ENCODE measurements at regions not wholly inside any gene's neighbourhood (a gene's known extent, or its start where the extent isn't known, plus 50 kb on each side); places are given as distances from the start of the nearest gene placed in this dataset.

- DNase-seq (ENCODE audit: low read depth): no peak
Measured at GRCh38 chr21:31500071-31500470, 156.0 kb upstream of the TIAM1 start.

GRCh38 chr21:31498985-31499384 lies 154.9 kb upstream of the TIAM1 start:
- no peak for DNase-seq (ENCODE audit: low read depth)

- no peak for DNase-seq (ENCODE audit: low read depth)
Measured at GRCh38 chr21:31497914-31498313, 153.9 kb upstream of the TIAM1 start.

GRCh38 chr21:31493350-31493880 lies 149.4 kb upstream of the TIAM1 start:
- DNase-seq (ENCODE audit: low read depth): no peak

- no peak for DNase-seq (ENCODE audit: low read depth)
Measured at GRCh38 chr21:31491617-31492016, 147.6 kb upstream of the TIAM1 start.

- DNase-seq (ENCODE audit: low read depth): no peak
Measured at GRCh38 chr21:31490443-31490842, 146.4 kb upstream of the TIAM1 start.

GRCh38 chr21:31489726-31490125 lies 145.7 kb upstream of the TIAM1 start:
- DNase-seq (ENCODE audit: low read depth): no peak

GRCh38 chr21:31489014-31489413 lies 145.0 kb upstream of the TIAM1 start:
- no peak for DNase-seq (ENCODE audit: low read depth)

- no peak for DNase-seq (ENCODE audit: low read depth)
Measured at GRCh38 chr21:31484219-31484618, 140.2 kb upstream of the TIAM1 start.

- no peak for DNase-seq (ENCODE audit: low read depth)
Measured at GRCh38 chr21:31483146-31483545, 139.1 kb upstream of the TIAM1 start.

- no peak for DNase-seq (ENCODE audit: low read depth)
Measured at GRCh38 chr21:31482460-31482859, 138.4 kb upstream of the TIAM1 start.

GRCh38 chr21:31480228-31480627 lies 136.2 kb upstream of the TIAM1 start:
- no peak for DNase-seq (ENCODE audit: low read depth)

- DNase-seq (ENCODE audit: low read depth): no peak
Measured at GRCh38 chr21:31479714-31480113, 135.7 kb upstream of the TIAM1 start.

GRCh38 chr21:31479222-31479621 lies 135.2 kb upstream of the TIAM1 start:
- no peak for DNase-seq (ENCODE audit: low read depth)

GRCh38 chr21:31476263-31477022 lies 132.4 kb upstream of the TIAM1 start:
- DNase-seq (ENCODE audit: low read depth): no peak

GRCh38 chr21:31475223-31475622 lies 131.2 kb upstream of the TIAM1 start:
- DNase-seq (ENCODE audit: low read depth): no peak

- DNase-seq (ENCODE audit: low read depth): no peak
Measured at GRCh38 chr21:31473685-31474345, 129.8 kb upstream of the TIAM1 start.

- no peak for DNase-seq (ENCODE audit: low read depth)
Measured at GRCh38 chr21:31471865-31472264, 127.8 kb upstream of the TIAM1 start.

GRCh38 chr21:31470896-31471694 lies 127.0 kb upstream of the TIAM1 start:
- no peak for DNase-seq (ENCODE audit: low read depth)

GRCh38 chr21:31460980-31461379 lies 116.9 kb upstream of the TIAM1 start:
- DNase-seq (ENCODE audit: low read depth): no peak

- no peak for DNase-seq (ENCODE audit: low read depth)
Measured at GRCh38 chr21:31459457-31459856, 115.4 kb upstream of the TIAM1 start.

- no peak for DNase-seq (ENCODE audit: low read depth)
Measured at GRCh38 chr21:31457675-31458074, 113.6 kb upstream of the TIAM1 start.

GRCh38 chr21:31456201-31456600 lies 112.1 kb upstream of the TIAM1 start:
- no peak for DNase-seq (ENCODE audit: low read depth)
